HUES64 (cell line): ENCODE measurements at regions not wholly inside any gene's neighbourhood (a gene's known extent, or its start where the extent isn't known, plus 50 kb on each side); places are given as distances from the start of the nearest gene placed in this dataset.

Source experiments
- H3K27ac ChIP-seq: 2 replicates; pipeline ENCODE4 v1.7.0; 2013; ENCODE audit warnings: low read depth, low read length, inconsistent platforms
- H3K27me3 ChIP-seq: 2 replicates; pipeline ENCODE4 v1.6.1; 2013; ENCODE audit warnings: mild to moderate bottlenecking, low read length; ENCODE audit not compliant: insufficient read depth
- H3K36me3 ChIP-seq: 2 replicates; pipeline ENCODE4 v1.6.1; 2013; ENCODE audit warnings: mild to moderate bottlenecking, low read length; ENCODE audit not compliant: insufficient read depth
- H3K4me1 ChIP-seq: 2 replicates; pipeline ENCODE4 v1.6.1; 2013; ENCODE audit warnings: mild to moderate bottlenecking, low read length, moderate library complexity; ENCODE audit not compliant: insufficient read depth
- H3K4me3 ChIP-seq: 2 replicates; pipeline ENCODE4 v1.5.1; 2013; ENCODE audit warnings: mild to moderate bottlenecking, low read length, moderate library complexity
- H3K9ac ChIP-seq: 2 replicates; pipeline ENCODE4 v1.6.1; 2013; ENCODE audit warnings: mild to moderate bottlenecking, low read depth, low read length
- H3K9me3 ChIP-seq: 2 replicates; pipeline ENCODE4 v1.6.1; 2013; ENCODE audit warnings: low read depth, low read length; ENCODE audit not compliant: insufficient read depth
- WGBS: fragments of 150-250, 120-280 bp; methylation state at CpG from one replicate; pipeline ENCODE4 v1.1.7; 2013; ENCODE audit warnings: missing lambda C conversion rate; 5-methylcytosine and 5-hydroxymethylcytosine counted together

- H3K9me3 ChIP-seq = no peaks in the 10 kb centered on the region
Observed at GRCh38 chr3:72369681-72370080, 478.6 kb downstream of the SHQ1 start.

GRCh38 chr3:72368331-72368975 is 479.8 kb downstream of the SHQ1 start:
- Histone ChIP-seq H3K4me3 (no peak overlapping the region), H3K9ac (no peak overlapping the region), H3K27ac (no peak overlapping the region), H3K36me3 (no peaks in the 10 kb centered on the region), H3K9me3 (no peaks in the 10 kb centered on the region), H3K27me3 (no peaks in the 10 kb centered on the region), H3K4me1 (peaks cover 10% of the 10 kb centered on the region)
- WGBS = 92% methylated on average over 12 of the region's 12 CpGs

More at GRCh38 chr3:72369681-72370080, 478.6 kb downstream of the SHQ1 start:
- Histone ChIP-seq H3K4me1 (peaks cover 17% of the 10 kb centered on the region), H3K27ac (no peak overlapping the region), H3K9ac (no peak overlapping the region), H3K4me3 (no peak overlapping the region), H3K36me3 (no peaks in the 10 kb centered on the region), H3K27me3 (no peaks in the 10 kb centered on the region)
- 96% methylated on average over 6 of the region's 6 CpGs for WGBS

GRCh38 chr3:72361990-72362389 is 486.3 kb downstream of the SHQ1 start:
- no peaks in the 10 kb centered on the region for H3K9me3 ChIP-seq
- no peaks in the 10 kb centered on the region for H3K36me3 ChIP-seq
- H3K27me3 ChIP-seq = no peaks in the 10 kb centered on the region
- WGBS = 94% methylated on average over 2 of the region's 2 CpGs
- no peaks in the 10 kb centered on the region for H3K4me1 ChIP-seq
- no peak overlapping the region for H3K9ac ChIP-seq
- H3K27ac ChIP-seq = no peak overlapping the region
- H3K4me3 ChIP-seq = no peak overlapping the region

- no peak overlapping the region for H3K9ac ChIP-seq
- no peak overlapping the region for H3K27ac ChIP-seq
- H3K4me3 ChIP-seq = no peak overlapping the region
- H3K36me3 ChIP-seq = no peaks in the 10 kb centered on the region
- H3K9me3 ChIP-seq = no peaks in the 10 kb centered on the region
- H3K27me3 ChIP-seq = no peaks in the 10 kb centered on the region
- 74% methylated on average over 1 of the region's 1 CpG for WGBS
- no peaks in the 10 kb centered on the region for H3K4me1 ChIP-seq
Observed at GRCh38 chr3:72359743-72360142, 488.5 kb downstream of the SHQ1 start.

GRCh38 chr3:72355168-72355567 is 493.1 kb downstream of the SHQ1 start:
- no peaks in the 10 kb centered on the region for H3K27me3 ChIP-seq
- H3K4me1 ChIP-seq = no peaks in the 10 kb centered on the region
- no peaks in the 10 kb centered on the region for H3K9me3 ChIP-seq
- no peak overlapping the region for H3K27ac ChIP-seq
- no peaks in the 10 kb centered on the region for H3K36me3 ChIP-seq
- H3K9ac ChIP-seq = no peak overlapping the region
- H3K4me3 ChIP-seq = no peak overlapping the region

GRCh38 chr3:72354486-72354885 is 493.8 kb downstream of the SHQ1 start:
- Histone ChIP-seq H3K4me1 (no peaks in the 10 kb centered on the region), H3K36me3 (no peaks in the 10 kb centered on the region), H3K9ac (no peak overlapping the region), H3K27me3 (no peaks in the 10 kb centered on the region), H3K9me3 (no peaks in the 10 kb centered on the region), H3K27ac (no peak overlapping the region), H3K4me3 (no peak overlapping the region)
- 100% methylated on average over 1 of the region's 1 CpG for WGBS

- WGBS = 90% methylated on average over 18 of the region's 18 CpGs
- H3K9me3 ChIP-seq = no peaks in the 10 kb centered on the region
- no peak overlapping the region for H3K9ac ChIP-seq
- no peaks in the 10 kb centered on the region for H3K27me3 ChIP-seq
- no peaks in the 10 kb centered on the region for H3K4me1 ChIP-seq
- H3K36me3 ChIP-seq = no peaks in the 10 kb centered on the region
- H3K27ac ChIP-seq = no peak overlapping the region
- H3K4me3 ChIP-seq = no peak overlapping the region
Observed at GRCh38 chr3:72353236-72354128, 494.8 kb downstream of the SHQ1 start.

GRCh38 chr3:72352176-72352575 is 496.1 kb downstream of the SHQ1 start:
- Histone ChIP-seq H3K27me3 (no peaks in the 10 kb centered on the region), H3K9me3 (no peaks in the 10 kb centered on the region), H3K4me1 (peaks cover 3% of the 10 kb centered on the region; the same call in 1 of the 2 replicates), H3K36me3 (no peaks in the 10 kb centered on the region), H3K27ac (no peak overlapping the region), H3K9ac (no peak overlapping the region), H3K4me3 (no peak overlapping the region)
- 87% methylated on average over 5 of the region's 5 CpGs for WGBS

GRCh38 chr3:72351536-72351935 is 496.7 kb downstream of the SHQ1 start:
- no peak overlapping the region for H3K9ac ChIP-seq
- no peaks in the 10 kb centered on the region for H3K9me3 ChIP-seq
- H3K4me1 ChIP-seq = peaks cover 3% of the 10 kb centered on the region; the same call in 1 of the 2 replicates
- H3K36me3 ChIP-seq = no peaks in the 10 kb centered on the region
- H3K4me3 ChIP-seq = no peak overlapping the region
- 95% methylated on average over 9 of the region's 9 CpGs for WGBS
- H3K27ac ChIP-seq = no peak overlapping the region
- no peaks in the 10 kb centered on the region for H3K27me3 ChIP-seq

- no peaks in the 10 kb centered on the region for H3K9me3 ChIP-seq
- no peaks in the 10 kb centered on the region for H3K36me3 ChIP-seq
- no peaks in the 10 kb centered on the region for H3K27me3 ChIP-seq
- peaks cover 3% of the 10 kb centered on the region; the same call in 1 of the 2 replicates for H3K4me1 ChIP-seq
- no peak overlapping the region for H3K4me3 ChIP-seq
- H3K27ac ChIP-seq = no peak overlapping the region
- 83% methylated on average over 15 of the region's 15 CpGs for WGBS
- no peak overlapping the region for H3K9ac ChIP-seq
Observed at GRCh38 chr3:72350761-72351505, 497.3 kb downstream of the SHQ1 start.

- Histone ChIP-seq H3K4me1 (peaks cover 3% of the 10 kb centered on the region; the same call in 1 of the 2 replicates), H3K4me3 (no peak overlapping the region), H3K9me3 (no peaks in the 10 kb centered on the region), H3K36me3 (no peaks in the 10 kb centered on the region), H3K27ac (no peak overlapping the region), H3K27me3 (no peaks in the 10 kb centered on the region), H3K9ac (no peak overlapping the region)
Observed at GRCh38 chr3:72348357-72348756, 499.9 kb downstream of the SHQ1 start.
